ENCODE measurements at regions not wholly inside any gene's neighbourhood (a gene's known extent, or its start where the extent isn't known, plus 50 kb on each side); places are given as distances from the start of the nearest gene placed in this dataset.

DNA sequence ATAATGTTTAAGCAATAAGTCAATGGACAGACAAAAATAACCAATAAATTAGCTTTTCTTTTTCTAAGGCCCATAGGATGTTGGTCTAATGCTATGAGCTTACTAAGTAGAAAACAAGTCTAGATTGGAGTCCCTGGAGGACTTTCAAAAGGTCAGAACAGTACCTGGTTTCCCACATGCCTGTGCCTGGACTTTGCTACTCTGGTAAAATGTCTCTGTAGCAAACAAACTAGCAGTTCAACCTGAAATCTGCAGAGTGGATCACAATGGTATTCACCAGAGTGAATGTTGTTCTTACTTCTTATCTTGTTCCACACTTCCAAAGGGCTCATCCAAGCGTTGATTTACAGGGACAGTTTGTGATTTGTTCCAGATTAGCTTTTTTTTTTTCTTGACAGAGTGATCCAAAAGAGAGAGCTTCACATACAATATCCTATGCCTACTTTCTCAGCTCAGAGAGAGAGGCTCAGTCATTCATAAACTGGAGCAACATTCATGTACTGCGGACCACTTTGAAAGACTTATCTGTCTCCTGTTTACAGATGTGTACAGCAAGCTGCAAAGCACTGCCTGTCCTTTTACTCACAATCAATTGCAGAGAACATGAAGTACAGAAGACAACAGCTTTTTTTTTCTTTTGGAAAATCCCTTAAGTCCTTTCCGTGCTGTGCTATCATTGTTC lies 466.1 kb downstream of the SPATA31D1 start:
- WGBS, 2 donors, result 46 to 52% methylated on average over 3 of the region's 3 CpGs
- no peak for TF ChIP-seq CTCF (IDR thresholded peaks at IDR 0.05)
- Histone ChIP-seq H3K4me3 (no peak overlapping the region), H3K36me3 (no peaks in the 10 kb centered on the region), H3K9me3 (peaks cover 0 to 20% (median 7%) of the 10 kb centered on the region in 11 donors), H3K4me1 (no peaks in the 10 kb centered on the region), H3K27ac (no peak overlapping the region), H3K27me3 (no peaks in the 10 kb centered on the region)
- ATAC-seq (no peak), DNase-seq (no peak)
- intact Hi-C loops (cut with DNase I), result no loop called here

DNA sequence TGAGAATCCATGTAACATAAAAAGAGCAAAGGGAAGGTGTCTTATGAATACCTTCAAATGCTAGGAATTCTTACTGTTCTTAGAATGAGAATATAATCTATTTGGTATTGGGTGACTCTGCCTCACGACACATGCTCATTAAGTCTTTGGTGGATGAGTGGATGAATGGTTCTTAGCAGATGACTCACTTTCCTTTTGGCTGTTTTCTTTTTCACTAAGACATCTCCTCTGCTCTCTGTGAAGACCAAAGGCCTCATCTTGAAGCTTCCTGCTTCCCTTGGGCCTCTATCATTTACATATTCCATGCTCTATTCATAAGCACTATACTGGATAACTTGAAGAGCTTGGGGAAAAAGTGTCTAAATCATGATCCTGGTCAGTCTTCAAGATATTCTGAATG lies 468.1 kb downstream of the SPATA31D1 start:
- H3K9me3 ChIP-seq, result peaks cover 0 to 13% (median 7%) of the 10 kb centered on the region in 11 donors
- H3K36me3 ChIP-seq, result no peaks in the 10 kb centered on the region
- ATAC-seq (no peak), DNase-seq (no peak)
- TF ChIP-seq CTCF (IDR thresholded peaks at IDR 0.05), result no peak
- H3K27me3 ChIP-seq, result no peaks in the 10 kb centered on the region
- H3K4me1 ChIP-seq, result no peaks in the 10 kb centered on the region
- no peak overlapping the region for H3K4me3 ChIP-seq
- intact Hi-C loops (cut with DNase I), result no loop called here
- 92 to 97% methylated on average over 1 of the region's 1 CpG for whole genome bisulfite sequencing, 2 donors
- no peak overlapping the region for H3K27ac ChIP-seq

- no peak for ATAC-seq
- H3K4me3 ChIP-seq, result no peak overlapping the region
- H3K9me3 ChIP-seq, result peaks cover 0 to 6% (median 4%) of the 10 kb centered on the region in 11 donors
- intact Hi-C loops (cut with DNase I), result no loop called here
- H3K27me3 ChIP-seq, result no peaks in the 10 kb centered on the region
- no peak for TF ChIP-seq CTCF (IDR thresholded peaks at IDR 0.05)
- WGBS, 2 donors, result 67 to 78% methylated on average over 2 of the region's 2 CpGs
- H3K4me1 ChIP-seq, result no peaks in the 10 kb centered on the region
- DNase-seq, result no peak
- no peaks in the 10 kb centered on the region for H3K36me3 ChIP-seq
- H3K27ac ChIP-seq, result no peak overlapping the region
Measured at GRCh38 chr9:82457298-82457697, 468.7 kb downstream of the SPATA31D1 start.

- WGBS, 2 donors, result 68 to 69% methylated on average over 5 of the region's 5 CpGs
- no peak for TF ChIP-seq CTCF (IDR thresholded peaks at IDR 0.05)
Measured at GRCh38 chr9:82457891-82458290, 469.3 kb downstream of the SPATA31D1 start.

More at GRCh38 chr9:82457891-82458290, 469.3 kb downstream of the SPATA31D1 start:
- DNase-seq, result no peak
- Histone ChIP-seq H3K36me3 (no peaks in the 10 kb centered on the region), H3K4me1 (no peaks in the 10 kb centered on the region), H3K27ac (no peak overlapping the region), H3K4me3 (no peak overlapping the region), H3K27me3 (no peaks in the 10 kb centered on the region), H3K9me3 (peaks cover 0 to 4% (median 0%) of the 10 kb centered on the region in 11 donors)
- intact Hi-C loops (cut with DNase I), result no loop called here
- ATAC-seq, result no peak

All from heart right ventricle (tissue), 16 donors.